Iris pigment epithelial cell (primary cell): ENCODE measurements at regions not wholly inside any gene's neighbourhood (a gene's known extent, or its start where the extent isn't known, plus 50 kb on each side); places are given as distances from the start of the nearest gene placed in this dataset.
A peak's percentile ranks its signal among the peaks of the same experiment; 100 is the strongest.

ENCODE experiments used
- DNase-seq: peaks from one replicate; pipeline ENCODE4 v3.0.0-alpha.2; 2011; ENCODE audit warnings: low read depth

DNA sequence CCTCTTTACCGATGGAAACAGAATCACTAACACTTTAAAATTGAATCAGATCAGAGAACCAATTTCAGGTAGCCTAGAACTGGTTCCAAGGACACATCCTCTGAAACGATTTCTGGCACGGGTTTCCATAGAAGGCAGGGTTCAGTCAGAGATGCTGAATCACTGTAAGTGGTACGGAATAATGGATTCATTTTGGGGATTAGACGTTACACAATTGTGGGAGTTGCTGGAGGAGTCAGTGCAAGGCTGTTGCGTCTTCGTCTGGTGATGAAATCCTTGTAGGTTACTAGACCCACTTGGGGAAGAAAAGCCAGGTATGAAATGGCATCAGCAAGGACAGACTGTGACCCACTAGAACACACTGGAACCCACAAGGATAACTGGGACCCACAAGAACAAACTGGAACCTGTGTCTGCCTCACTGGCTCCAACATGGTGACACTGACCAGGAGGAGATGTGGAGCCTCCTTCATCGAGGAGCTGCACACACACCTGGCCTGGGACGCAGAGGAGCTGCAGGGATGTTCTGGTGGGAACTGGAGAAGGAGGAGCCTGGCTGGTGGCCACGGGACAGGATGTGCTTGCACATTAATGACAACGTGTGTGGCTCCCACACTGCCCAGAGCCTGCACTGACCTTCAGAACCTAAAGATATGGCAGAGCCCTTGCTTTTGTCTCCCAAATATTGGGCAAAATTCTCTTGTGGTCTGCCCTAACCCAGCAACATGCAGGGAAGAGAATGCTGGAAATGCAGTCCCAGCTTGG is 105.1 kb downstream of the TRAPPC11 start:
- DNase-seq: no peak

DNA sequence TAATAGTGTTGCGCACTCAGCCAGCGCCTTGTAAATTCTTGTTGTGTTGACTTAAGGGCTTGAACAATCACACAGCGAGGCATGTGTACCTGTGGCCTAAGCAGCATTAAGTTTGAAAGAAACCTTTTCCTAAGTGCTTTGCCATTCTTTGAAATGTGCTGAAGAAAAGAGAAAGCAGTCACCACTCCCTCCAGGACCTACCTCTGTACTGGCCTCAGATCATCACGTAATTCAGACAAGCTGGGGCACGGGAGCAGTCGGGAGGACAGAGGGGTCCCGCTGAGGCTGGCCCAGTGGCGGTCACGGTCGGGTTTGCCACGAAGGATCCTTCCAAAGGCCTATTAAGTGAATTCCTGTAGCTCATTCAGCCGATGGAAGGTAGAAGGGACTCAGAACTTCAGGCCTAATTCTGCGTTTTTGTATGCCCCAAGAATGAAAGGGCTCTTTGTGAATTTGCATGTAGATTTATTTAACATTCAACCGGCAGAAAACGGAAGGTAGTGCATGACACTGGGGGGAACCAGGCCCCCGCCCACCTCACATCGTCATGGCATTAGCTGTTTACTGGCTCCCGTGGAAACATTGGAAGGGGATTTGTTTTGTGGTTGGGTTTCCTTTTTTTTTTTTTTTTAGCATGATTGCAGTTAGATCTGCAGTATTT is 106.3 kb downstream of the TRAPPC11 start:
- DNase-seq: no peak

DNA sequence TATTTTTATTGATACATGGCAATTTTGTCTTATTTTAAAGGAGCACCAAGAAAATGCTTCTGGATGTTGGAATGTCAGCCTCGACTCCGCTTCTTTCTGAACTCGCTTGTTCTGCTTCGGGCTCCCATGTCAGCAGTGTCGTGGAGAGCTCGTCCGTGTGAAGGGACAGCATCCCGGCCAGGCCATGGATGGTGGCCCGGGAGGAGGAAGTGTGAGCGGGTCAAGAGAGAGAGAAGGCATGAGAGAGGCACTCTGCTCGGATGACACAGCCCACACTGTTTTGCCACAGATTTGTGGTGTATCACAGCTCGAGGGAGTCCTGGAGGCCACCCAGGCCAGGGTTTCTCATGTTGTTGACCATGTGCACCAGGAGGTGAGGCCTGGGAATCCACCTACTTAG is 107.0 kb downstream of the TRAPPC11 start:
- no peak for DNase-seq

DNA sequence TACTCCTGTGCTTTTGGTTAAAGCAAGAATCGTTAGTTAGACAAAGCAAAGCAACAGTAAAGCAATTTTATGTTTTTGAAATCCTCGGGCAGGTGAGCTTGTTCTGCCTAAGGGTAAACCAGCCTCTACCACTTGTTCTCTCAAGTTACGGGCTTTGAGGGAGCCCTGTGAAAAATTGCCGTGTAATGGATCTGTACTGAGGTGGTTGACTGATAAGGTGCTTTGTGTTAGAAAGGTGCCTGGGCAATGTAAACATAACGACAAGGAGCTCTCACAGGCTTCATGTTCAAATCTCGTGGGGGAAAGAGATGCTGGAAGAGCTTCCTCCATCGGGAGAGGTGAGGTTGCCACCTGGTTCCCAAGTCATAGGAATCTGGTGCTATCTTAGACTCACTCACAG is 111.8 kb downstream of the TRAPPC11 start:
- DNase-seq: no peak

DNA sequence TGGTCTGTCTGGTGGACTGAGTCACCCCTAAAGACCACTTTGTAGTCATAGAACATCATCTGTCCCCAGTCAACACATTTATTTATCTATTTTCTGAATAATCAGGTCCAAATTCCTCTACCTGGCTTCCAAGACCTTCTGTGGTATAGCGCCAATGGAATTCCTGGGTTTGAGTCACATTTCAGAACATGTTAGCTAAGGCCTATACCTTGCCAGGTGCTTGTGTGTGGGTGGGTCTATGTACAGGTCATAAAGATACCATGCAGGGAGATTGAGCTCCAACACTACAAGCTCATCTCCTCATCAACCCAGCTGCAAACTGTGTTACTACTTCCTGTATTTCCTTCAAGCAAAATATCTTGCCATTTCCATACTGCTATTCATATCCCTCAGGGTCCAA is 113.3 kb downstream of the TRAPPC11 start:
- no peak for DNase-seq

DNA sequence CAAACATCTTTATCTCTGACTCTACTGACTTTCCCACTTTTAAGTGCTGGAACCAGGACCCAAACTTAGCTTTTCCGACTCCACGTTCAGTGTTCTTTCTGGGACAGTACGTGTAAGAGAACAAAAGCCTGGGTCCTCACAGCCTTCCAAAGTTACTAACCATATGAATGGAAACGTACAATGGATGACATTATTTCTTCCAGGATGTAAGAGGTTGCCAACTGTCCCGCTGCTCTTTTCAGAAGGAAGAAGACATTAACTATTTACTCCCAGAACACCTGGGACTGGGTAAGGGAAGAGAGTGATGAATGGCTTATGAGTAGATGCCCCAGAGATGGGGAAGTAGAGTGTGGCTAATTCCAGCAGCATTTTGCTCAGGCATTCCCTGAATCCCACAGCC is 114.7 kb downstream of the TRAPPC11 start:
- no peak for DNase-seq

DNA sequence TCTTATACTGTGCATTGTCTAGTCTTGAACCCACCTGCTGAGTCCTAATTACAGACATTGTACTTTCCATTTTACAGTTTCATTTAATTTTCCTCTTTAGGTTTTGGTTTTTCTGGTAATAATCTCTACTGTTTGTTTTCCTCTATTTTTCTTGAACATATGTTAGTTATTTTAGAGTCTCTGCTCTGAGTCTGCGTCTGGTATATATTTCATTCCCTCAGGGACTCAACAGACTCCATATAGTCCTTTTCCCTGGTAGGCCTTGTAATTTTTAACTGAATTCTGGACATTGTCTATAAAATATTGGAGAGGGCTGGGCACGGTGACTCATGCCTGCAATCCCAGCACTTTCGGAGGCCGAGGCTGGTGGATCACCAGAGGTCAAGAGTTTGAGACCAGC is 121.8 kb upstream of the STOX2 start:
- DNase-seq: no peak

DNA sequence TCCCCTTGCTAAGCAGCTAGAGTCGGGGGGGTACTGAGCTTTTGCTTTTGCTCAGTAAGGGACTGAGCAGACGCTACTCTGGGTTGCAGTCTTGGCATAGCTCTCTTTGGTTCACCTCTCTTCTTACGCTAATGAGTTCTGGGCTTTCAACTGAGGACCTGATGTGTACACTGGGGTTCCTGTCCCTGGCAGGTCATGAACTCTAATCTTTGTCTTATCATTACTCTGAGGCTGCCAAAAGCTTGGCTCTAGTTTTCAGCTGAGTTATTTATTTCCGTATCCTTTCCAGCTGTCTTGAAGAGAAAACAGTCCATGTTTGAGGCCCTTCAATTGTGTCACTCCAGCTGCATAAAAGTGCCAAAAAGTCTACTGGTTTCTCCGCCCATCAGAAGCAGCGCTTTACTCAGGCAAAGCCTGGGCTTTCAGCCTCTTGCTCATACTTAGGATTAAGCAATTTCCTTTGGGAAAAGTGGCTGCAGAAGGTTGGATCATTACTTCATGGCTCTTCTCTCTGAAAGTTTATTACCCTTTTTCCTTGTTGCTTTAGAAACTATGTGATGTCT is 121.0 kb upstream of the STOX2 start:
- DNase-seq: peak; percentile 53

DNA sequence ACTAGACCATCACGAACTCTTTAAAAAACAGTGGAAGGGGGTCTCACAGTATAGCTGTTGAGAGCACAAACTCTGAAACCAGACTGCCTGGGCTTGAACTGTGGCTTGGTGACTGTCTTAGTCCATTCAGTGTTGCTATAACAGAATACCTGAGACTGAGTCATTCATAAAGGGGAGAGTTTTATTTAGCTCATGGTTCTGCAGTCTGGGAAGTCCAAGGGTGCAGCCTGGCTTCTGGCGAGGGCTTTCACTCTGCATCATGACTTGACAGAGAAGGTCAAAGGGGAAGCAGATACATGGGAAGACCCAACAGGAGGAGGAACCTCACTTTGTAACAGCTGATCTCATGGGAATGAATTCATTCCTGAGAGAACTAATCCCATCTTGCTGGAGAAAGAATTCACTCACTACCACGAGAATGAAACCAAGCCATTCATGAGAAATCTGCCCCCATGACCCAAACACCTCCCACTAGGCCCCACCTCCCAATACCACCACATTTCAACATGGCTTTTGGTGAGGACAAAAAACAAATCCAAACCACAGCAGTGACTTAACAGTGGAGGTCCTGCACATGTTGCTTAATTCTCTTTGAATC is 116.7 kb upstream of the STOX2 start:
- DNase-seq: no peak

DNA sequence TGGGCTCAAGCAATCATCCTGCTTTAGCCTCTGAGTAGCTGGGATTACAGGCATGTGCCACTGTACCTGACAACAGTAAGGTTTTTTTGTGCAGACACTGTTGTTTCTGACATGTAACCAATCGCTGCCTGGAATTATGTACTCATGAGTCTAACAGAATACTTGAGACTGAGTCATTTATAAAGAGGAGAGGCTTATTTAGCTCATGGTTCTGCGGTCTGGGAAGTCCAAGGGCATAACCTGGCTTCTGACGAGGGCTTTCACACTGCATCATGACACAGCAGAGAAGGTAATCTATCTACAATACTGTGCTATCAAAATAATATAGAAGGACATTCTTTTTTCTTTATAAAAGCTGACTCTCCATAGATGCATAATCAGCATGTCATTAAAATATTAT is 115.5 kb upstream of the STOX2 start:
- no peak for DNase-seq

DNA sequence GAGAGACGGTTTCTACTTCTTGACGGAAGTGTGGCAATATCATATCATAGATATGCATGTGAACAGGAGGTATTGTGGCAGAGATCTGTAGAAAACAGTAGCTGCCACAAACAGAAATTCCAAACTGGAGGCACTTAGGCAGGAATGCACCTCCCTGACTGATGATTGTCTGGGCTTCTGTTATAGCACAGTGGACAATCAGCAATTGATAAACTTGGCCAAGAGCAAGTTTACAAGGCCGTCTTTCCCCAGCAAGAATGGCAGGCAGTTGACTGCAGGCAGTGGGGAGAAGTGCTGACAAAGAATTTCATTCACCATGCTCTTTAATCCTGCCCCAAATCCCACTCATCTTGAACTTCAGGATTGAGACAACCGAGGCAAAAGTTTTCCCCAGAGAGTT is 114.4 kb upstream of the STOX2 start:
- no peak for DNase-seq

DNA sequence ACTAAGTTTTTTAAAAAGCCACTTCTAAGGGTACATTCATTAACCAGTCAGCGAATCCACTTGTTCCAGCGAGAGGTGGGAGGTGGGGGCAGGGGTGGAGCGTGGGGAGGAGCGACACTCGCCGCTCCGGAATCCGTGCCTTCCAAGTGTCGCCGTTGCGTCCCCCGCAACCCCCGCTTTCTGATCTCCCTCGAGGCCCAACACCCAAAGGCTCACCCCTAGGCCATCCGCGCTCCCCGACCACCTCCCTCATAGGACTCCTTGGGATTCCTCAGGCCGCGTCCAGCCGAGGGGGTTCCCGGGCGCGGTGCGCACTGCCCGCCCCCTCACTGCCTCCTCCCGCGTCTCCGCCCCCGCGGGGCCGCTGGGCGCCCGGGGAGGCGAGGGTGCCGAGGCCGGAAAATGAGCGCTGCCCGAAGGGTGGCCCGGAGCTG is 108.1 kb upstream of the STOX2 start:
- no peak for DNase-seq

DNA sequence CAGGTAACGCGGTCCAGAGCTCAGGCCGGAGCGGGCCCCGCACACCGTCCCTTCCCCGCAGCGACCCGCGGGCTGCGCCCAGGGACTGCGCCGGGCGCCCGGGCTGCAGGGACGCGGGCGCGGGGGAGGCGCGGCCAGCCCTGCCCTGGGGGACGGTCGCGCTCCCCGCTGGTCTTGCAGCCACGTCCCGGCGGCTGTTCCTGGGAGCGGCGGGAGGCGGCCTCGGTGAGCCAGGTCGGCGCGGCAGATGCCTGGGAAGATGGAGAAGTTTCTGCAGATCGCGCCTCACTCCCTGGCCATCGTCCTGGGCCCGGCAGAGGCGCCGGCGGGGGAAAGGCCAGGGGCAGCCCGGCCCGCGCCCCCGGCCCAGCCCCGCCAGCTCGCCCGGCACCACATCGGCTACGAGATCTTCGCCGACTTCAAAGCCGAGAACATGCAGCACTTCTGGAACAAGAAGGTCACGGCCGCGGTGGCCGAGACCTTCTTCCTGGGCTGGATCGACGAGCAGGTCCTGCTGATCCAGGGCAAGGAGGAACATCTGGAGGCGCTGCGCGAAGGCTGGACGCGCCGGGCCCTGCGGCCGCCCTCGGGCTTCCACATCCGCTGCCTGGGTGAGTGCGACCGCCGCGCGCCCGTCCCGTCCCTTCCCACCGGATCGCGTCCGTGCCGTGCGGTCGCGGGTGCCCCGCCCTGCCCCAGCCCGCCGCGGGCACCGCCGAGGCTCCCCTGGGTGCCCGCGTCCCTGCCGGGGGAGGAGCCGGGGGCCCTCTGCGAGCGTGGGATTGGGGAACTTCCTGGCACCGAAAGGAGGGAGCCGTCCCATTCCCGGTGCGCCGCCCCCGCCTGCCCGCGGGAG is 107.4 kb upstream of the STOX2 start:
- peak; percentile 11 for DNase-seq

DNA sequence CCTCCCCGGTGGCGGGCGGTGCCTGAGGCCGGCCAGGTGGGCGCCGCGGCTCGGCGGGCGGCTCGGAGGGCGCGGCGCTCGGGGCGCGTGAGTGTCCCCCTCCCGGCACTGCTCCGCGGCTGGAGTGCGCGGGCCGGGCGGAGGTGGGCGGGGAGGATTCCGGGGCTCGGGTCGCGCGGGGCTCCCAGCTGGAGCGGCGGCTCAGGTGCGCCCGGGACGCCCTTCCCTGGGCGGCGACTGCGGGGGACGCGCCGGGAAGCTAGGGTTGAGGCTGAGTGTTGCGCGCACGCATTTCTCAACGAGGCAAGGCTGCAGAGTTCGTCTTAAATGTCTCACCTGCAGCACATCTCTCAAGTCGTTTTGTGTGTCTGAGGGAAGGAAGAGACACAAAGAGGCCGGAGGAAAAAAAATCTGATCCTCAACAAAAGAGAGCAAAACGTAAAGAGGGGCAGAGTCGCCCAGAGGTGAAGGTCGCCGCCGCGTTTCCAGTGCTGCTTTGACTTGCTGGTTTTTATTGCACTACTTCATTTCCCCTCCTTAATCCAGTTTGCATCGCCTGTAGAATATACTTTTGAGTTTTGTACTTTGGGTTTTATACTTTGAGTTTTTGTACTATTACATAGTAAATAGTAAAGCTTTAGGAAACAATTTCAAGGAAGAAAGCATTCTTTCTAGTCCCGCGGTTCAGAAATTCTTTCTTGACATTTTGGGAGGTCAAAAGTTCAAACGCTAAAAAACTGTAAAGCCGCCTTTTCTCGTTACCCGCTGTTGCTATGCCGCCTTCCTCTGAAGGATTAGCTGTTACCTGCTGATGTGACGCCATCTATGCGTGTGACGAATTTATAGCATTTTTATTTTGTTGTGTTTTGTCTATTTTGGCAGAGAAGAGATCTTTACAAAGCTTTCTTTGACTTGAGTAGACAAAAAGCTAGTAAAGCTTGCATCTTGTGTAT is 106.5 kb upstream of the STOX2 start:
- no peak for DNase-seq

DNA sequence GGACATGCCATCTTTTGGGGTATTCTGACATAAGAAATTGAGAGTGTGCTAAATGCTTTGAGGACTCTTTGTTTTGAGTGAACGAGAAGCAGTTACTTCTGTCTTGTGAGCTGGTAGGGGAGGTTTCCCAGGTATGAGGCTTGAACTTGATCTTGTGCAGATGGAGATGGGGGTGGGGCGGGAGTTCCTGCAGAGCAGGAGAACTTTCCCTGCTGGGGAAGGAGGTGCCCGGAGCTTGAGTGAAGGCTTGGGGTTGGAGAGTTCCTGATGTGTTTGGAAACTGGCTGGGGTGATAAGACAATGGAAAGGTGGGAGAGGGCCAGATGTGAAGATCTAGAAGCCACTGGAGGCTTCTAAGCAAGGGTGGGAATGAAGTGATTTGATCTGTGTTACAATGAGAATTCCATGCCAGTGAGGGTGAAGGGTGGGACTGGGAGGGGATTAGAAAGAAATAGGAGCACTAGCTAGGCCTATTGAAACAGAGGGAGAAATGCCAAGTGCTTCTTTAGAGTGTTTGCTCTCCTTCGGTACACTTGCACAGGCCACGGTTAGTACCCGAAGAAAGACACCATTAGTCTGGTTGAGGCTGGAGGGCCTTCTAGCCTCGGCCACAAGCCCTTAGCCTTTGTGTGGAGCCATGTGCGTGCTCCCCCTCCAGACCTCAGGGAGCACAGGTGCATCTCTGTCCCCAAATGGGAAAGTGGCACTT is 103.5 kb upstream of the STOX2 start:
- DNase-seq: no peak

DNA sequence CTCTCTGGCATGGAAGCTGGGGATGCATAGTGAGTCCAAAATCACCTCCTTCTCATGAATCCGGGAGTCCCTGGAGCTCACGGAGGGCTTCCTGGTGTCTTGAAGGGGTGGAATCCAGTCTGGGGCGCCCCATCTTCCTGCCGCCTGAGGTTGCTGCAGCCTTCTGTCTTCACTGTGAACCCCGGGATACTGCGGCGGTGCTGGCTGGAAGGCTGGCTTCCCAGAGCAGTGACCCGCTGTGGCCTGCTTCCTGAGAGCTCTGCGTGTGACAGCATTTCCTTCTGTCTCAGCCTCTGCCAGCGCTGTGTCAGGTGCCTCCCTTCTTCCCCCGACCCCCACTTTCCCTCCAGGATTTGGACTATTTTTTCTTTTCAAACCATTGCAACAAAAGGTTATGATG is 98.8 kb upstream of the STOX2 start:
- DNase-seq: no peak

DNA sequence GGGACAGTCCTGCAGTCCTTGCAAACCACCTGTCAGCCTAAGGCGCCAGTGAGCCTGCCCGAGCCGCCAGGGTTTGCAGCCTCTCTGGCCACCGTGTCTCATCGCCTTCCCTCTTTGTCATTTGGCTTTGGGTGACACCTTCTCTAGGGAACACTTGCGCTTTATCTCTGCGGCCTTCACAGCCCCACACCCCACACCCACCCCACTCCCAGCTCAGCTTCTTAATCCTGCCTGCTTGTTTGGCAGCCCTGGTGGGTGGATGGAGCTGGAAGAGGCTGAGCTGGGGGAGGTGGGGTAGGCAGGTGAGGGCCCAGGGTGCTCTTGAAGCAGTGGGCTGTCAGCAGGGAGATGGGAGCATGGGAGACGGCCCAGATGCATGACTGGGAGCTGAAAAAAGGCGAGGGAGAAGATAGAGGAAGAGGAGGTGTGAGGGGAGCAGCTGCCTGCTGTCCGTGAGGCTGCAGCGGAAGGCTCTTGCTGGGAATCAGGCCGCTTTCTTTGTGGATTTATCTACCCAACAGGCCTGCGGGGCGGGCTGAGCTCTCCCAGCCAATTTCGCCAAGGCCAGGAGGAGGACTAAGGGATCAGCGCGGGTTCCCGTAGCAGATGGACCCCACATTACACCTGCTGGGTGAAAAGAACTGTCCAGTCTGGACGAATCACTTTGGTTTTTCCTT is 97.5 kb upstream of the STOX2 start:
- DNase-seq: no peak

DNA sequence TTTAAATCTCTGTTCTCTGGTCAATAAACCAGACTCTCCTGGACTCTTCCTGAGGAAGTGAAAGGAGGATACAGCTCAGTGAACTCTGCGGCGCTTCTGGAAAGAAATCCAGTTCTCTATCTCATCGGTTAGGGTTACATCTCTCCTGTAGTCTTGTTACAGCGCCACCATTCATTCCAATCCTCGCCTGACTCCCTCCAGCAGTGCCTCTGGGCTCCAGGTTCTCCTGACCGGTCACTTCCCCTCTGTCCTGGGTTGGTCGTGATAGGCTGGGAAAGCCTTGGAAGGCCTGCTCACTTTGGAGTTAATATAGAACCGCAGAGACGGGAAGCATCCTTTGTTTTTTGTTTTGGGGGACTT is 97.0 kb upstream of the STOX2 start:
- DNase-seq: no peak

DNA sequence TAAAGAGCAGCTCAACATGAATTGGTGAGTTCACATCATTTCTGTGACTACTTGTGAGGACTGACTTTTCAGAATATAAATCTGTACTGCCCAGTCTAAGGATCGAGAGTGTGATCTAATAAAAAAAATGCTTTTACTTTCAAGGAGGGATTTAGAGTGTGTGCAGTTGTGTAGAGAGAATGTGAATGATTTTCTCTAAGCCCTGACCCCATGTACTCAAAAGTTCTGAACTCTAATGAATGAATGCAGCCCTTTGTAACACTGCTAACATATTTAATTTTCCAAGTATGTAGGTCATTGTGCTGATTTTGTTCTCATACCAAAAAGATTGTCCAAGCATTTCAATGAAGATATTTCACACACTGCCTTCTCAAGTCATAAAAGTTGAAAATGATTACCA is 92.5 kb upstream of the STOX2 start:
- no peak for DNase-seq

DNA sequence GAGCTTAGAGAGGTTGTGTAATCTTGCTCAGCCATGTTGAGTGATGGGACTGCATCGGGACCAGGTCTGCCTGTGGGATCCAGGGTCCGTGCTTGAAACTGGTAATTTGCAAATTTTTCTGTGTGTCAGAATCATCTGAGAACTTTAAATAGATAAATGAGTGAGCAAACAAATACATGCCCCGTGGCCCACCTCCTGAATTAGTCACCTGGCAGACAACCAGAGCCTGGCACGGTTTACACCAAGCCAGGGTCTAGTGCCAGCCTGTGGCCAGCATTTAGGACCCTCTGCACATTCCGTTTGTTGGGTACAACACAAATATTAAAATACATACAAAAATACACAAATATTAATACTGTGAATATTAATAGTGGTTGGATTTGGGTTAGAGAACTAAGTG is 90.6 kb upstream of the STOX2 start:
- DNase-seq: no peak
